ENCODE measurements at regions not wholly inside any gene's neighbourhood (a gene's known extent, or its start where the extent isn't known, plus 50 kb on each side); places are given as distances from the start of the nearest gene placed in this dataset.

DNA sequence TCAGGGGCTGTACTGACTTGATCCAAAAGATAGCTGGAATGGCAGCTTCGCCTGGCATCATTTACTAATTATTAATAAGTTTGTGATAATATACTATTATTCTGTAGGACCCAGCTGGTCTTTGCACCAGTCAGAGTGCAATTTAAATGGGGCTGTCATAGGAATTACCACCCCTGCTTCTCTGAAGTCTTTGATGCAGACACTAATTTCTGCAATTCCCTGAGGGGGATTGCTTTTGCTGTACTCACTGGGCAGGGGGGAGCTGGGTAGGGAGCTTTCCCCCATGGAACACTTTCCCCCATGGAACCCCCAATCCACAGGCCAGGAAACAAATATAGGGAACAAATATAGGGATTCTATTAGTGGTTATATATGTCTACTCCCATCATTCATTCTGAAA lies 54.9 kb upstream of the TSKU start:
- Histone ChIP-seq H3K4ac (ENCODE audit: low read depth, low read length) (no peak overlapping the region), H3K4me1 (ENCODE audit: control insufficient read depth in 1 of 2, insufficient read depth in 2 of 2, low read length in 2 of 2) (peaks cover 0 to 4% of the 10 kb centered on the region in 2 experiments), H3K23ac (ENCODE audit: low read length) (no peak overlapping the region), H2BK12ac (ENCODE audit: low read length) (no peak overlapping the region), H3K9me3 (ENCODE audit: insufficient read depth, low read depth, low read length) (no peaks in the 10 kb centered on the region), H3K79me2 (ENCODE audit: control insufficient read depth, insufficient read depth, low read length, poor library complexity) (no peaks in the 10 kb centered on the region), H3K4me2 (ENCODE audit: low read length) (no peak overlapping the region), H3K27ac (ENCODE audit: low read depth, low read length) (no peak overlapping the region), H3K4me3 (ENCODE audit: low read depth, low read length) (no peak overlapping the region), H4K12ac (ENCODE audit: low read depth, low read length) (no peak overlapping the region), H3K27me3 (ENCODE audit: insufficient read depth, low read length) (no peaks in the 10 kb centered on the region), H2AFZ (ENCODE audit: insufficient read depth, low read length, poor library complexity) (no peak overlapping the region), H2AK5ac (ENCODE audit: low read length) (no peak overlapping the region), H4K91ac (ENCODE audit: low read depth, low read length) (no peak overlapping the region), H2BK5ac (ENCODE audit: low read depth, low read length, poor library complexity) (no peak overlapping the region), H3K36me3 (ENCODE audit: control insufficient read depth in 1 of 2, insufficient read depth in 2 of 2, low read length in 2 of 2) (no peaks in the 10 kb centered on the region), H3K18ac (ENCODE audit: low read length) (no peak overlapping the region), H2BK120ac (ENCODE audit: insufficient read depth, low read length, poor library complexity) (no peak overlapping the region), H3K9ac (ENCODE audit: low read length) (no peak overlapping the region), H3K79me1 (ENCODE audit: low read length) (no peaks in the 10 kb centered on the region), H4K8ac (ENCODE audit: low read depth, low read length) (no peak overlapping the region), H3K14ac (ENCODE audit: low read length) (no peak overlapping the region)
- no CpG with 5 or more reads among the region's 1 CpG for WGBS (ENCODE audit: extremely low coverage, insufficient coverage, insufficient read length)
- DNase-seq = no peak

DNA sequence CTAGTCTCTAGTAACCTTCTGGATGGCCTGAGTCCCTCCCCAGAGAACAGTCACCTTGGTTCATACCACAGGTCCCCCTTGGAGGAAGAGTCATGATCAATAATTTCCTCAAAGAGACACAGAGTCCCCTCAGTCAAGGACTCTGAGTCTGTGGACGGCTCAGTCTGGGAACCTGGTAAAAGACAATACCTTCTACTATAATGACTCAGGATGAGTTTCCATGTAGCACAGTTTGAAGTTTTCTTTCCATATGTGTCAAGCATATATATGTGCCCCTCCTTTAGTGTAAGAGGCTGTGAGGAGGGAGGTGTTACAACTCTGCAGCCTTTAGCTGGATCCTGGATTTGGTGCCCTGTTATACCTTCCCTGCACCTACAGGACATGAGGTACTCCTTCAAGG lies 54.4 kb upstream of the TSKU start:
- H3K14ac ChIP-seq (ENCODE audit: low read length) = no peak overlapping the region
- H3K36me3 ChIP-seq (ENCODE audit: control insufficient read depth in 1 of 2, insufficient read depth in 2 of 2, low read length in 2 of 2) = no peaks in the 10 kb centered on the region
- no peak overlapping the region for H2BK12ac ChIP-seq (ENCODE audit: low read length)
- no peaks in the 10 kb centered on the region for H3K27me3 ChIP-seq (ENCODE audit: insufficient read depth, low read length)
- H3K9ac ChIP-seq (ENCODE audit: low read length) = no peak overlapping the region
- H3K79me2 ChIP-seq (ENCODE audit: control insufficient read depth, insufficient read depth, low read length, poor library complexity) = no peaks in the 10 kb centered on the region
- WGBS (ENCODE audit: extremely low coverage, insufficient coverage, insufficient read length) = no CpG with 5 or more reads among the region's 1 CpG
- H2BK5ac ChIP-seq (ENCODE audit: low read depth, low read length, poor library complexity) = no peak overlapping the region
- no peak overlapping the region for H3K4me2 ChIP-seq (ENCODE audit: low read length)
- peaks cover 0 to 4% of the 10 kb centered on the region in 2 experiments for H3K4me1 ChIP-seq (ENCODE audit: control insufficient read depth in 1 of 2, insufficient read depth in 2 of 2, low read length in 2 of 2)
- no peak overlapping the region for H4K91ac ChIP-seq (ENCODE audit: low read depth, low read length)
- no peak overlapping the region for H2AK5ac ChIP-seq (ENCODE audit: low read length)
- no peak overlapping the region for H3K18ac ChIP-seq (ENCODE audit: low read length)
- no peak overlapping the region for H2AFZ ChIP-seq (ENCODE audit: insufficient read depth, low read length, poor library complexity)
- H2BK120ac ChIP-seq (ENCODE audit: insufficient read depth, low read length, poor library complexity) = no peak overlapping the region
- H4K12ac ChIP-seq (ENCODE audit: low read depth, low read length) = no peak overlapping the region
- H3K27ac ChIP-seq (ENCODE audit: low read depth, low read length) = no peak overlapping the region
- DNase-seq = no peak
- no peak overlapping the region for H3K23ac ChIP-seq (ENCODE audit: low read length)
- no peak overlapping the region for H3K4ac ChIP-seq (ENCODE audit: low read depth, low read length)
- H4K8ac ChIP-seq (ENCODE audit: low read depth, low read length) = no peak overlapping the region
- H3K4me3 ChIP-seq (ENCODE audit: low read depth, low read length) = no peak overlapping the region
- no peaks in the 10 kb centered on the region for H3K79me1 ChIP-seq (ENCODE audit: low read length)
- no peaks in the 10 kb centered on the region for H3K9me3 ChIP-seq (ENCODE audit: insufficient read depth, low read depth, low read length)

- Histone ChIP-seq H3K18ac (ENCODE audit: low read length) (no peak overlapping the region), H2BK12ac (ENCODE audit: low read length) (no peak overlapping the region), H4K91ac (ENCODE audit: low read depth, low read length) (no peak overlapping the region), H3K9me3 (ENCODE audit: insufficient read depth, low read depth, low read length) (no peaks in the 10 kb centered on the region), H2AK5ac (ENCODE audit: low read length) (no peak overlapping the region), H3K4me1 (ENCODE audit: control insufficient read depth in 1 of 2, insufficient read depth in 2 of 2, low read length in 2 of 2) (peaks cover 0 to 4% of the 10 kb centered on the region in 2 experiments), H3K27me3 (ENCODE audit: insufficient read depth, low read length) (no peaks in the 10 kb centered on the region), H4K8ac (ENCODE audit: low read depth, low read length) (no peak overlapping the region), H3K4me2 (ENCODE audit: low read length) (no peak overlapping the region), H3K79me2 (ENCODE audit: control insufficient read depth, insufficient read depth, low read length, poor library complexity) (no peaks in the 10 kb centered on the region), H2BK120ac (ENCODE audit: insufficient read depth, low read length, poor library complexity) (no peak overlapping the region), H4K12ac (ENCODE audit: low read depth, low read length) (no peak overlapping the region), H3K23ac (ENCODE audit: low read length) (no peak overlapping the region), H3K14ac (ENCODE audit: low read length) (no peak overlapping the region), H3K79me1 (ENCODE audit: low read length) (no peaks in the 10 kb centered on the region), H2AFZ (ENCODE audit: insufficient read depth, low read length, poor library complexity) (no peak overlapping the region), H2BK5ac (ENCODE audit: low read depth, low read length, poor library complexity) (no peak overlapping the region), H3K4ac (ENCODE audit: low read depth, low read length) (no peak overlapping the region), H3K4me3 (ENCODE audit: low read depth, low read length) (no peak overlapping the region), H3K9ac (ENCODE audit: low read length) (no peak overlapping the region), H3K27ac (ENCODE audit: low read depth, low read length) (no peak overlapping the region), H3K36me3 (ENCODE audit: control insufficient read depth in 1 of 2, insufficient read depth in 2 of 2, low read length in 2 of 2) (no peaks in the 10 kb centered on the region)
- DNase-seq = no peak
- no CpG with 5 or more reads among the region's 1 CpG for WGBS (ENCODE audit: extremely low coverage, insufficient coverage, insufficient read length)
Measured at GRCh38 chr11:76729214-76729613, 53.9 kb upstream of the TSKU start.

GRCh38 chr11:76730887-76731565 lies 52.1 kb upstream of the TSKU start:
- H3K36me3 ChIP-seq (ENCODE audit: control insufficient read depth in 1 of 2, insufficient read depth in 2 of 2, low read length in 2 of 2) = no peaks in the 10 kb centered on the region
- H3K4me2 ChIP-seq (ENCODE audit: low read length) = no peak overlapping the region
- no peaks in the 10 kb centered on the region for H3K9me3 ChIP-seq (ENCODE audit: insufficient read depth, low read depth, low read length)

More at GRCh38 chr11:76730887-76731565, 52.1 kb upstream of the TSKU start:
- no peak overlapping the region for H3K9ac ChIP-seq (ENCODE audit: low read length)
- DNase-seq = peak in 1 of 2 donors; percentile 5
- no peak overlapping the region for H4K91ac ChIP-seq (ENCODE audit: low read depth, low read length)
- no peaks in the 10 kb centered on the region for H3K27me3 ChIP-seq (ENCODE audit: insufficient read depth, low read length)
- H2AFZ ChIP-seq (ENCODE audit: insufficient read depth, low read length, poor library complexity) = no peak overlapping the region
- no peak overlapping the region for H3K18ac ChIP-seq (ENCODE audit: low read length)
- no peaks in the 10 kb centered on the region for H3K79me2 ChIP-seq (ENCODE audit: control insufficient read depth, insufficient read depth, low read length, poor library complexity)
- H2BK12ac ChIP-seq (ENCODE audit: low read length) = no peak overlapping the region
- peaks cover 9 to 13% of the 10 kb centered on the region in 2 experiments for H3K4me1 ChIP-seq (ENCODE audit: control insufficient read depth in 1 of 2, insufficient read depth in 2 of 2, low read length in 2 of 2)
- no CpG with 5 or more reads among the region's 6 CpGs for WGBS (ENCODE audit: extremely low coverage, insufficient coverage, insufficient read length)
- H4K12ac ChIP-seq (ENCODE audit: low read depth, low read length) = no peak overlapping the region
- H3K27ac ChIP-seq (ENCODE audit: low read depth, low read length) = no peak overlapping the region
- no peak overlapping the region for H3K23ac ChIP-seq (ENCODE audit: low read length)
- H4K8ac ChIP-seq (ENCODE audit: low read depth, low read length) = no peak overlapping the region
- H2AK5ac ChIP-seq (ENCODE audit: low read length) = no peak overlapping the region
- no peak overlapping the region for H3K14ac ChIP-seq (ENCODE audit: low read length)
- H2BK5ac ChIP-seq (ENCODE audit: low read depth, low read length, poor library complexity) = no peak overlapping the region
- no peak overlapping the region for H2BK120ac ChIP-seq (ENCODE audit: insufficient read depth, low read length, poor library complexity)
- H3K4ac ChIP-seq (ENCODE audit: low read depth, low read length) = no peak overlapping the region
- no peaks in the 10 kb centered on the region for H3K79me1 ChIP-seq (ENCODE audit: low read length)
- no peak overlapping the region for H3K4me3 ChIP-seq (ENCODE audit: low read depth, low read length)

Measured in trophoblast cell (in vitro differentiated cells and primary cell).